ENCODE measurements at regions not wholly inside any gene's neighbourhood (a gene's known extent, or its start where the extent isn't known, plus 50 kb on each side); places are given as distances from the start of the nearest gene placed in this dataset.

GRCh38 chr3:79820089-79820488 is 52.3 kb upstream of the ROBO1 start:
- H3K27ac ChIP-seq (ENCODE audit: low read length) = no peak overlapping the region
- intact Hi-C loops (cut with micrococcal nuclease; ENCODE audit: unreplicated experiment) (no loop called here), in situ Hi-C loops (cut with HindIII; ENCODE audit: low pct_unique_long_range_greater_than_20kb, low sequenced_read_pairs) (no loop called here)
- no TSS peak for BruUV-seq (replicated peaks)
- H3K4me1 ChIP-seq (ENCODE audit: control insufficient read depth, insufficient read depth, low read length) = no peaks in the 10 kb centered on the region
- no peaks in the 10 kb centered on the region for H3K9me3 ChIP-seq (ENCODE audit: control insufficient read depth, insufficient read depth, low read depth, low read length)
- H3K27me3 ChIP-seq (ENCODE audit: control insufficient read depth, insufficient read depth, low read length) = no peaks in the 10 kb centered on the region
- ChIA-PET POLR2A (no interaction called here), CTCF (no interaction called here)
- H3K36me3 ChIP-seq (ENCODE audit: control insufficient read depth, insufficient read depth, low read length) = no peaks in the 10 kb centered on the region
- DNase-seq (ENCODE audit: low read depth, low spot score) = no peak
- TF ChIP-seq TCF7L2 (IDR thresholded peaks at IDR 0.05; ENCODE audit: low read depth, low read length) (no peak), SIN3A (IDR thresholded peaks at IDR 0.05; ENCODE audit: borderline replicate concordance, insufficient read depth, low read depth, low read length) (no peak), POLR2AphosphoS5 (IDR thresholded peaks at IDR 0.05; ENCODE audit: low read depth, low read length) (no peak)
- TF ChIP-seq, protein P1, sequence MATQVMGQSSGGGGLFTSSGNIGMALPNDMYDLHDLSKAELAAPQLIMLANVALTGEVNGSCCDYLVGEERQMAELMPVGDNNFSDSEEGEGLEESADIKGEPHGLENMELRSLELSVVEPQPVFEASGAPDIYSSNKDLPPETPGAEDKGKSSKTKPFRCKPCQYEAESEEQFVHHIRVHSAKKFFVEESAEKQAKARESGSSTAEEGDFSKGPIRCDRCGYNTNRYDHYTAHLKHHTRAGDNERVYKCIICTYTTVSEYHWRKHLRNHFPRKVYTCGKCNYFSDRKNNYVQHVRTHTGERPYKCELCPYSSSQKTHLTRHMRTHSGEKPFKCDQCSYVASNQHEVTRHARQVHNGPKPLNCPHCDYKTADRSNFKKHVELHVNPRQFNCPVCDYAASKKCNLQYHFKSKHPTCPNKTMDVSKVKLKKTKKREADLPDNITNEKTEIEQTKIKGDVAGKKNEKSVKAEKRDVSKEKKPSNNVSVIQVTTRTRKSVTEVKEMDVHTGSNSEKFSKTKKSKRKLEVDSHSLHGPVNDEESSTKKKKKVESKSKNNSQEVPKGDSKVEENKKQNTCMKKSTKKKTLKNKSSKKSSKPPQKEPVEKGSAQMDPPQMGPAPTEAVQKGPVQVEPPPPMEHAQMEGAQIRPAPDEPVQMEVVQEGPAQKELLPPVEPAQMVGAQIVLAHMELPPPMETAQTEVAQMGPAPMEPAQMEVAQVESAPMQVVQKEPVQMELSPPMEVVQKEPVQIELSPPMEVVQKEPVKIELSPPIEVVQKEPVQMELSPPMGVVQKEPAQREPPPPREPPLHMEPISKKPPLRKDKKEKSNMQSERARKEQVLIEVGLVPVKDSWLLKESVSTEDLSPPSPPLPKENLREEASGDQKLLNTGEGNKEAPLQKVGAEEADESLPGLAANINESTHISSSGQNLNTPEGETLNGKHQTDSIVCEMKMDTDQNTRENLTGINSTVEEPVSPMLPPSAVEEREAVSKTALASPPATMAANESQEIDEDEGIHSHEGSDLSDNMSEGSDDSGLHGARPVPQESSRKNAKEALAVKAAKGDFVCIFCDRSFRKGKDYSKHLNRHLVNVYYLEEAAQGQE (IDR thresholded peaks at IDR 0.05; ENCODE audit: insufficient read depth in 1 of 2, low read depth in 2 of 2, low read length in 1 of 2) = no peak
- TF ChIP-seq, protein P2, sequence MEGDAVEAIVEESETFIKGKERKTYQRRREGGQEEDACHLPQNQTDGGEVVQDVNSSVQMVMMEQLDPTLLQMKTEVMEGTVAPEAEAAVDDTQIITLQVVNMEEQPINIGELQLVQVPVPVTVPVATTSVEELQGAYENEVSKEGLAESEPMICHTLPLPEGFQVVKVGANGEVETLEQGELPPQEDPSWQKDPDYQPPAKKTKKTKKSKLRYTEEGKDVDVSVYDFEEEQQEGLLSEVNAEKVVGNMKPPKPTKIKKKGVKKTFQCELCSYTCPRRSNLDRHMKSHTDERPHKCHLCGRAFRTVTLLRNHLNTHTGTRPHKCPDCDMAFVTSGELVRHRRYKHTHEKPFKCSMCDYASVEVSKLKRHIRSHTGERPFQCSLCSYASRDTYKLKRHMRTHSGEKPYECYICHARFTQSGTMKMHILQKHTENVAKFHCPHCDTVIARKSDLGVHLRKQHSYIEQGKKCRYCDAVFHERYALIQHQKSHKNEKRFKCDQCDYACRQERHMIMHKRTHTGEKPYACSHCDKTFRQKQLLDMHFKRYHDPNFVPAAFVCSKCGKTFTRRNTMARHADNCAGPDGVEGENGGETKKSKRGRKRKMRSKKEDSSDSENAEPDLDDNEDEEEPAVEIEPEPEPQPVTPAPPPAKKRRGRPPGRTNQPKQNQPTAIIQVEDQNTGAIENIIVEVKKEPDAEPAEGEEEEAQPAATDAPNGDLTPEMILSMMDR (IDR thresholded peaks at IDR 0.05) = no peak
- H3K4me3 ChIP-seq (ENCODE audit: low read depth in 2 of 2, low read length in 2 of 2) = no peak overlapping the region
- ATAC-seq = no peak

- CTCF ChIA-PET = no interaction called here
- no peaks in the 10 kb centered on the region for H3K36me3 ChIP-seq (ENCODE audit: control insufficient read depth, insufficient read depth, low read length)
- no TSS peak for BruUV-seq (replicated peaks)
- ATAC-seq (no peak), DNase-seq (ENCODE audit: low read depth, low spot score) (no peak)
- H3K4me3 ChIP-seq (ENCODE audit: low read depth in 2 of 2, low read length in 2 of 2) = no peak overlapping the region
- H3K4me1 ChIP-seq (ENCODE audit: control insufficient read depth, insufficient read depth, low read length) = no peaks in the 10 kb centered on the region
- H3K9me3 ChIP-seq (ENCODE audit: control insufficient read depth, insufficient read depth, low read depth, low read length) = no peaks in the 10 kb centered on the region
- in situ Hi-C loops (cut with HindIII; ENCODE audit: low pct_unique_long_range_greater_than_20kb, low sequenced_read_pairs) (no loop called here), intact Hi-C loops (cut with micrococcal nuclease; ENCODE audit: unreplicated experiment) (no loop called here)
- no peak overlapping the region for H3K27ac ChIP-seq (ENCODE audit: low read length)
- TF ChIP-seq TCF7L2 (IDR thresholded peaks at IDR 0.05; ENCODE audit: low read depth, low read length) (no peak), SIN3A (IDR thresholded peaks at IDR 0.05; ENCODE audit: borderline replicate concordance, insufficient read depth, low read depth, low read length) (no peak), POLR2AphosphoS5 (IDR thresholded peaks at IDR 0.05; ENCODE audit: low read depth, low read length) (no peak)
- TF ChIP-seq, protein P1 (IDR thresholded peaks at IDR 0.05; ENCODE audit: insufficient read depth in 1 of 2, low read depth in 2 of 2, low read length in 1 of 2) = no peak
- TF ChIP-seq, protein P2 (IDR thresholded peaks at IDR 0.05) = no peak
- H3K27me3 ChIP-seq (ENCODE audit: control insufficient read depth, insufficient read depth, low read length) = no peaks in the 10 kb centered on the region
- POLR2A ChIA-PET = no interaction called here
These were observed 50.2 kb upstream of the ROBO1 start for GRCh38 chr3:79818015-79818414.

Data from Panc1 (cell line).